Central memory CD4-positive, alpha-beta T cell (primary cell): ENCODE measurements at regions not wholly inside any gene's neighbourhood (a gene's known extent, or its start where the extent isn't known, plus 50 kb on each side); places are given as distances from the start of the nearest gene placed in this dataset.

ENCODE experiments used
- DNase-seq: peaks from one replicate; pipeline ENCODE4 v3.0.0; 2022

- no peak for DNase-seq
Observed at GRCh38 chr4:73001885-73002284, 67.6 kb downstream of the COX18 start.

- DNase-seq: no peak
Observed at GRCh38 chr4:72997409-72997808, 72.1 kb downstream of the COX18 start.

- no peak for DNase-seq
Observed at GRCh38 chr4:72994670-72995069, 74.8 kb downstream of the COX18 start.

GRCh38 chr4:72993876-72994275 is 75.6 kb downstream of the COX18 start:
- no peak for DNase-seq

GRCh38 chr4:72991873-72992272 is 77.6 kb downstream of the COX18 start:
- DNase-seq: no peak

GRCh38 chr4:72987741-72988729 is 81.5 kb downstream of the COX18 start:
- DNase-seq: no peak

GRCh38 chr4:72984351-72984750 is 85.2 kb downstream of the COX18 start:
- DNase-seq: no peak

GRCh38 chr4:72983709-72984108 is 85.8 kb downstream of the COX18 start:
- no peak for DNase-seq

- DNase-seq: no peak
Observed at GRCh38 chr4:72977936-72978485, 91.5 kb downstream of the COX18 start.

- no peak for DNase-seq
Observed at GRCh38 chr4:72975488-72975784, 94.1 kb downstream of the COX18 start.

GRCh38 chr4:72974694-72975487 is 94.6 kb downstream of the COX18 start:
- DNase-seq: no peak

GRCh38 chr4:72971572-72971971 is 97.9 kb downstream of the COX18 start:
- no peak for DNase-seq

- DNase-seq: no peak
Observed at GRCh38 chr4:72970756-72971155, 98.8 kb downstream of the COX18 start.

GRCh38 chr4:72969976-72970375 is 99.5 kb downstream of the COX18 start:
- DNase-seq: no peak

- no peak for DNase-seq
Observed at GRCh38 chr4:72966652-72967051, 102.9 kb downstream of the COX18 start.

- DNase-seq: no peak
Observed at GRCh38 chr4:72959411-72959810, 110.1 kb downstream of the COX18 start.

- no peak for DNase-seq
Observed at GRCh38 chr4:72954811-72955210, 114.7 kb downstream of the COX18 start.

GRCh38 chr4:72953571-72953970 is 115.9 kb downstream of the COX18 start:
- no peak for DNase-seq

- DNase-seq: no peak
Observed at GRCh38 chr4:72951628-72952027, 117.9 kb downstream of the COX18 start.

- no peak for DNase-seq
Observed at GRCh38 chr4:72951147-72951546, 118.4 kb downstream of the COX18 start.

GRCh38 chr4:72948080-72948479 is 121.4 kb downstream of the COX18 start:
- DNase-seq: no peak

GRCh38 chr4:72945719-72946336 is 123.7 kb downstream of the COX18 start:
- no peak for DNase-seq

GRCh38 chr4:72942565-72942964 is 127.0 kb downstream of the COX18 start:
- DNase-seq: no peak
